Suprapubic skin (tissue), 4 donors: ENCODE measurements at regions not wholly inside any gene's neighbourhood (a gene's known extent, or its start where the extent isn't known, plus 50 kb on each side); places are given as distances from the start of the nearest gene placed in this dataset.
A peak's percentile ranks its signal among the peaks of the same experiment; 100 is the strongest.

Experiments used
- DNase-seq, 2 donors: peaks; one replicate each; pipeline ENCODE4 v3.0.0-alpha.2; 2019; ENCODE audit warnings: low spot score in 2 of 2
- H3K27ac ChIP-seq: fragments of 200-600 bp; sonication (generic); one replicate; pipeline ENCODE4 v1.5.1; 2019
- H3K27me3 ChIP-seq: fragments of 200-600 bp; sonication (generic); one replicate; pipeline ENCODE4 v1.5.1; 2019
- H3K36me3 ChIP-seq: fragments of 200-600 bp; sonication (generic); one replicate; pipeline ENCODE4 v1.5.1; 2019
- H3K4me1 ChIP-seq: fragments of 200-600 bp; sonication (generic); one replicate; pipeline ENCODE4 v1.5.1; 2019
- H3K4me3 ChIP-seq: fragments of 200-600 bp; sonication (generic); one replicate; pipeline ENCODE4 v1.5.1; 2019; ENCODE audit warnings: mild to moderate bottlenecking
- H3K9me3 ChIP-seq: fragments of 200-600 bp; sonication (generic); one replicate; pipeline ENCODE4 v1.5.1; 2019
- EP300 ChIP-seq: sonication (generic); formaldehyde crosslinking; IDR thresholded peaks from one replicate; pipeline ENCODE4 v1.6.1; 2017; ENCODE audit warnings: antibody characterized with exemption
- POLR2A ChIP-seq, 2 donors: fragments of 450-650 bp; IDR thresholded peaks; one replicate each; pipeline ENCODE4 v1.6.1; 2017; ENCODE audit warnings: antibody characterized with exemption in 2 of 2, mild to moderate bottlenecking in 2 of 2, moderate library complexity in 2 of 2
- POLR2AphosphoS5 ChIP-seq, 3 donors: sonication (generic); formaldehyde crosslinking; IDR thresholded peaks; one replicate each; pipeline ENCODE4 v1.6.1; 2017; ENCODE audit warnings: antibody characterized with exemption in 3 of 3
- WGBS: methylation state at CpG from one replicate; pipeline ENCODE4 v1.1.5; 2018; 5-methylcytosine and 5-hydroxymethylcytosine counted together
- TF ChIP-seq, protein P1 (sequence below), 2 donors: fragments of 200-600 bp in 1 of 2; fragments of 450-650 bp in 1 of 2; sonication (generic) in 1 of 2; IDR thresholded peaks; one replicate each; pipeline ENCODE4 v1.5.1; 2016 to 2019; ENCODE audit warnings: antibody characterized with exemption in 2 of 2, mild to moderate bottlenecking in 1 of 2, moderate library complexity in 1 of 2

DNA sequence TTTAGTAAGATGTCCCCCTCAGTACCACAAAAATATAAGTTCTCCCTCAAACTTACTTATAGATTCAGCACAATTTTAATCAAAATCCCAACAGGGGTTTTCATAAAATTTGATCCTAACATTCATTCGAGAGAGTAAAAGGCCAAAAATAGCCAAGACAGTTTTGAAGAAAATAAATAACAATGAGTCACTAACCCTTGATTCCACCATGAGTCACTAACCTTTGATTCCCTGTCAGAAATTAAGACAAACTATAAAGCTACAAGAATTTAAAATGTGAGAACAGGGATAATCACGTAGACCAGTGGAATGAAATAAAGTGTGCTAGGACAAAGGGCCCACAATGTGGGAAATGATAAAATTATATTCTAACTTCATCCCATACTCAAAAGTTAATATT, 320.3 kb downstream of the SUCLA2 start:
- DNase-seq, result no peak
- Histone ChIP-seq H3K4me1 (no peaks in the 10 kb centered on the region), H3K27ac (no peak overlapping the region), H3K9me3 (no peaks in the 10 kb centered on the region), H3K4me3 (no peak overlapping the region), H3K36me3 (no peaks in the 10 kb centered on the region), H3K27me3 (no peaks in the 10 kb centered on the region)
- TF ChIP-seq POLR2A (IDR thresholded peaks at IDR 0.05) (no peak), POLR2AphosphoS5 (IDR thresholded peaks at IDR 0.05) (no peak), EP300 (no peak)
- TF ChIP-seq, protein P1, sequence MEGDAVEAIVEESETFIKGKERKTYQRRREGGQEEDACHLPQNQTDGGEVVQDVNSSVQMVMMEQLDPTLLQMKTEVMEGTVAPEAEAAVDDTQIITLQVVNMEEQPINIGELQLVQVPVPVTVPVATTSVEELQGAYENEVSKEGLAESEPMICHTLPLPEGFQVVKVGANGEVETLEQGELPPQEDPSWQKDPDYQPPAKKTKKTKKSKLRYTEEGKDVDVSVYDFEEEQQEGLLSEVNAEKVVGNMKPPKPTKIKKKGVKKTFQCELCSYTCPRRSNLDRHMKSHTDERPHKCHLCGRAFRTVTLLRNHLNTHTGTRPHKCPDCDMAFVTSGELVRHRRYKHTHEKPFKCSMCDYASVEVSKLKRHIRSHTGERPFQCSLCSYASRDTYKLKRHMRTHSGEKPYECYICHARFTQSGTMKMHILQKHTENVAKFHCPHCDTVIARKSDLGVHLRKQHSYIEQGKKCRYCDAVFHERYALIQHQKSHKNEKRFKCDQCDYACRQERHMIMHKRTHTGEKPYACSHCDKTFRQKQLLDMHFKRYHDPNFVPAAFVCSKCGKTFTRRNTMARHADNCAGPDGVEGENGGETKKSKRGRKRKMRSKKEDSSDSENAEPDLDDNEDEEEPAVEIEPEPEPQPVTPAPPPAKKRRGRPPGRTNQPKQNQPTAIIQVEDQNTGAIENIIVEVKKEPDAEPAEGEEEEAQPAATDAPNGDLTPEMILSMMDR (IDR thresholded peaks at IDR 0.05), result no peak
- 56% methylated on average over 2 of the region's 2 CpGs for WGBS

DNA sequence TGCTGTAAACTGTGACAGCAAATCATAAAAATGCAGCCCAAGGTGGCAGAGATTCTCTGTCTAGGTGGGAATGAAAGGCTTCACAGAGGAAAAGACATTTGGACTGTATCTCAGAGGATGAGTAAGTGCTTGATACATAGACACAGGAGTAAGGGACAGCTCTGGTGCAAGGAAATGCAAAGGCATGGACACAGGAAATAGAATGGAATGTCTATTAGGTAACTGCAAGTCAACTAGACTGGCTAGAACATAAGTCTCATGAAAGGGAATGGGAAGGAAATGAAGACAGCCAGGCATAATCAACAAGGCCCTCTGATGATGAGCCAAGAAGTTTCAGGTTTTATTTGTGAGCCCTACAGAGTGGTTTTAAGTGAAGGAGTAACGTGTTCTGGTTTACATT, 321.7 kb downstream of the SUCLA2 start:
- TF ChIP-seq POLR2A (IDR thresholded peaks at IDR 0.05) (no peak), EP300 (no peak), POLR2AphosphoS5 (IDR thresholded peaks at IDR 0.05) (no peak)
- TF ChIP-seq, protein P1 (IDR thresholded peaks at IDR 0.05), result no peak
- no peak overlapping the region for H3K27ac ChIP-seq
- no peaks in the 10 kb centered on the region for H3K9me3 ChIP-seq
- DNase-seq, result no peak
- 53% methylated on average over 1 of the region's 1 CpG for whole genome bisulfite sequencing
- no peaks in the 10 kb centered on the region for H3K4me1 ChIP-seq
- no peak overlapping the region for H3K4me3 ChIP-seq
- no peaks in the 10 kb centered on the region for H3K27me3 ChIP-seq
- H3K36me3 ChIP-seq, result no peaks in the 10 kb centered on the region

DNA sequence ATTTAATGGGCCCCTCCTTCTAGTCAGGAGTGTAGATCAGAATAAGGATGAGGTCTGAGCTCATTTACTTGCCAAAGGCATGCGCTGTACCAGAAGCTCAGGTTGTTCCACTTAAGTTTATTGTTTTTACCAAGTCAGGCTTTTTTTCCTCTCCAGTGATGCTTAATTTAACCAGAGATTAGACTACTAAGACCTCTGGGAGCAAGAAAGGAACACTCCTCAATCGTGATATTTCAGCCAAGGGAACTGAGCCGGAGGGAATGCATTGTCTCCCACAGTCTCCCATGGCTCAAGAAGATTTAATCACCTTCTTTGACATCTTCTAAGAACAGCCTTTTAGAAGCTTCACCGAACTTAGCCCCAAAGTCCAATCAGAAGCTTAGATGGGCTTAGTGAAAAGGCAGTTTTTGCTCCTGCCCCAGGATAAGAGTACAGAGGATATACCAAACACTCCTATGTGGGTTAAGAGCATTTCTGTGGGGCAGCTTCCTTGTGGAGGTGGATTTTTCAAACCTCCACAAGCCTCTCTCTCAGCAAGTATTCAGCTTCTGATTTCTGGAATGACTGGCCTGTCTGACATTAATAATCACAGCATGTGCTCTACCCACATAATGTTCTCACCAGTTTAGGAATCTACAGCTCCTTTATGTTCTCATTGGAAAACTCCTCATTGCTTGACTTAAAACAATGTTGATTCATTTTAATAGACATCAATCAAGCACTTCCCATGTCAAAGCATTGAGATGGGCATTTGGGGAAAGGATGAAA, 322.7 kb downstream of the SUCLA2 start:
- Histone ChIP-seq H3K9me3 (no peaks in the 10 kb centered on the region), H3K27me3 (no peaks in the 10 kb centered on the region), H3K4me3 (no peak overlapping the region), H3K36me3 (no peaks in the 10 kb centered on the region), H3K27ac (peak overlapping the region; percentile 24), H3K4me1 (peaks cover 1% of the 10 kb centered on the region)
- TF ChIP-seq POLR2A (IDR thresholded peaks at IDR 0.05) (no peak), EP300 (no peak)
- TF ChIP-seq, protein P1 (IDR thresholded peaks at IDR 0.05), result no peak
- DNase-seq, result no peak
- WGBS, result 77% methylated on average over 4 of the region's 4 CpGs

DNA sequence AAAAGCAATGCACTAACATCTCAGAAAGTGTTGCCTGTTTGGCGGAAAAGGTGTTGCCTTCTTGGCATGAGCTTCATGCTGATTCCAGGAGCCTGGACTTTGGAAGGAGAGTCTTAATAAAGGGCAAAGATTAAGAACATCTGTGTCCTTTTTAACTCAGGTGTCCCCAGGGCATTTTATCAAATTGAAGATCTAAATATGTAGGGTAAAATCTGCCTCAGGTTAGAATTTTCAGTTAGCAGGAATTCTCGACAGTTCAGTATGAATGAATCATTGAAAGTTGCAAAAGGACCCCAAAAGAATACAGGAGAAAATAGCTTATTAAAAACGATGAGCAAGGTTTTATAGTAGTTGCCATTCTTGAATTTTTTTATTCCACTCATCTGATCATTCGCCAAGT, 325.2 kb downstream of the SUCLA2 start:
- WGBS, result 73% methylated on average over 4 of the region's 4 CpGs
- no peak for TF ChIP-seq EP300
- no peak for TF ChIP-seq POLR2A (IDR thresholded peaks at IDR 0.05)
- no peak for TF ChIP-seq POLR2AphosphoS5 (IDR thresholded peaks at IDR 0.05)
- TF ChIP-seq, protein P1 (IDR thresholded peaks at IDR 0.05), result no peak
- H3K4me1 ChIP-seq, result peaks cover 13% of the 10 kb centered on the region
- no peaks in the 10 kb centered on the region for H3K9me3 ChIP-seq
- no peak overlapping the region for H3K4me3 ChIP-seq
- DNase-seq, result no peak
- H3K27me3 ChIP-seq, result no peaks in the 10 kb centered on the region
- H3K27ac ChIP-seq, result no peak overlapping the region
- H3K36me3 ChIP-seq, result no peaks in the 10 kb centered on the region

DNA sequence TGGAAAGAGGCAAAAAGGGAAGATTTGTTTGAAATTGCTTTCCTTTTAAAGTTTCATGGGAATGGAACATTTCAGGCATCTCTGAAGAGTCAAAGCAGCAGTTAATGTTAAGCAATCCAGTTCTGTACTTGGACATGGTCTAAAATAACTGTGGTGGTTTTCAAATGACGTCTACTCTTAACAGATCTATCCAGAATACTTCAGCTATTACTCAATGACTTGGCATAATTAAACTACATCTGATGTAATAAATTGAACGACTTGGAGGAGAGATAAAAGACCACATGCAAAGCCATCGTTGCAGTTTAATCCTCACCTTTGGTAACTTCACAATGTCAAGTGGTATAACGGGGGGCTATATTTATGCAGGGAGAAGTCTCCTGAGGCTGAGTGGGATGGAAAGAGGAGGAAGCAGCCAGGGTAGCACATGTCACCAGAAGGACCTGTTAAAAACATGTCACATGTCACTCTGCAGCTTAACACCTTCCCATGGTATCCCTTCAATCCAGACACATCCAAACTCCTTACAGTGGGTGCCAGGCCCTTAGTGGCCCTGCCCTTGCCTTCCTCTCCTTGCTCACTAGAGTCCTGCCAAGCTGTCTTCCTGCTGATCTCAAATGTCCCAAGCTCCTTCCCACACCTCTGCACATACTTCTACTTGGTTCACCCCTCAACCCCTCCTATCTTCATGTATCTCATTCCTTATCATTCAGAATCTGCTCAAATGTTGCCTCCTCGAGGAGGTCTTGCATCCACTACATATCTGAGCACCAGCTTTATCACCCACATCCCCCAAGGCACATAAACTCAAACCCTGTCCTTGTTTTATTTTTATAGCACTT, 327.8 kb downstream of the SUCLA2 start:
- Histone ChIP-seq H3K27me3 (no peaks in the 10 kb centered on the region), H3K27ac (no peak overlapping the region), H3K9me3 (no peaks in the 10 kb centered on the region), H3K36me3 (no peaks in the 10 kb centered on the region), H3K4me3 (no peak overlapping the region), H3K4me1 (peaks cover 13% of the 10 kb centered on the region)
- DNase-seq, result no peak
- TF ChIP-seq POLR2A (IDR thresholded peaks at IDR 0.05), result no peak
- no peak for TF ChIP-seq EP300
- TF ChIP-seq, protein P1 (IDR thresholded peaks at IDR 0.05), result no peak
- TF ChIP-seq POLR2AphosphoS5 (IDR thresholded peaks at IDR 0.05), result no peak
- WGBS, result 25% methylated on average over 5 of the region's 5 CpGs
